ENCODE measurements at regions not wholly inside any gene's neighbourhood (a gene's known extent, or its start where the extent isn't known, plus 50 kb on each side); places are given as distances from the start of the nearest gene placed in this dataset.
"Not testable (repeated sequence)": the region's sequence is repeated elsewhere in the genome, so short reads cannot be mapped to it uniquely, and the experiment has no call there.

DNA sequence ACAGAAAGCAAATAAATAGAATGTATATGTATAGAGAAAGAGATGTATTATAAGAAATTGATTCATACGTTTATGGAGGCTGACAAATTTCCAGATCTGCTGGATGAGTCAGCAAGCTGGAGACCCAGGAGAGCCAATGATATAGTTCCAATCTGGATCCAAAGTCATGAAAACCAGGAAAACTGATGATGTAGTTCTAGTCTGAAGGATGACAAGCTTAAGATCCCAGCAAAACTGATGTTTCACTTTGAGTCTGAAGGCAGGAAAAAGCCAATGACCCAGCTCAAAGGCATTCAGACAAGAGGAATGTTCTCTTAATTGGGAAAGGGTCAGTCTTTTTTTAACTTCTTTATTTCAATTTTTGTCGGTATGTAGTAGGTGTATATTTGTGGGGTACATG, 102.6 kb downstream of the LHFPL1 start:
- no peak for DNase-seq (ENCODE audit: low spot score)

DNA sequence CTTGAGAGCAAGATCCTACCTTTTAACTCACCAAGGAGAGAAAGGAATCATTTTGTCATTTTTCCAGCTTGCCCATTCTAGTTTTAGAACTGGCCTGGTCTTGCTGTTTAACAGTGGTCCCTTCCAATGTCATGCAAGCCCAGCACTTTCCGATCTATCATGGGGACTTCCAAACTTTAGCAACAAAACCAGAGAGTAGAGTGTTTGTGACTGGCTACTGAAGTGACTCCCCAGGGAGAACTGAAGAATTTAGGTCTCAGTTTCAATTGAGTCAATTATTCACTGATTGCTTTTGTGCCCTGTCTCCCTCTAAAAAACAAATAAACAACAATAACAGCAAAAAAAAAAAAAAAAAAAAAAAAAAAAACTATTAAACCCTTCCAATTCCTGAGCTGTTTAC, 108.3 kb downstream of the LHFPL1 start:
- no peak for DNase-seq (ENCODE audit: low spot score)

DNA sequence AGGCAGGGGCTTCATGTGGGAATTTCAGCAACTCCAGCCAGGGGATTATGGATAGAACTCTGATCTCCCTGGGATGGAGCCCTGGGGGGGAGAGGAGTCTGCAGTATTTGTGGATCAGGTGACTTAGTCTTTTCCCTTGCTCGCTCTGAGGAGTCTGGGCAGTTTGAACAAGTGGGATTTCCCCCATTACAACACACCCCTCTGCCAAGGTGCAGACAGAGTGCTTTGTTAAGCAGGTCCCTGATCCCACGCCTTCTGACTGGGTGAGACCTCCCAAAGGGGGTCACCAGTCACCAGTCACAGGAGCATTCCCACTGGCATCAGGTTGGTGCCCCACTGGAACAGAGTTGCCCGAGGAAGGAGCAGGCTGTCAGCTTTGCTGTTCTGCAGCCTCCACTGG, 123.9 kb downstream of the LHFPL1 start:
- no peak for DNase-seq (ENCODE audit: low spot score)

- peak; percentile 0 for DNase-seq (ENCODE audit: low spot score)
Observed at GRCh38 chrX:112545051-112545450, 134.7 kb downstream of the LHFPL1 start.

DNA sequence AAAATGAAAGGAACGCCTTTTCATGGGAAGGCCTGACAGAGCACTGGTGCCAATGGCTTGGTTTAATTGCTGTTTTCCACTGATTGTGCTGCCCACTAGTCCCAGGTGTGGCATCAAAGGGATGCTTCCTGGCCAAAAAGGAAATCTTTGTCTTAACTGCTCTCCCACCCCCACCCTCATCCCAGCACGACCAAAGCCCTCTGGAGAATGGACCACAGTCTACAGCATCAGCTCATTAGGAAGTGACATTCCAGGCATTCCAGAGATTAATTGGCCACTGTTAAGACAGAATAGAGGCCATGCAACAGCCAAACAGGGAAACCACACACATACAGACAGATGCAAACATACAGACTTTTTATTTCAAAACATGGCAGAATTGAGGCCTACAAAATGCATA, 143.2 kb downstream of the LHFPL1 start:
- no peak for DNase-seq (ENCODE audit: low spot score)

DNA sequence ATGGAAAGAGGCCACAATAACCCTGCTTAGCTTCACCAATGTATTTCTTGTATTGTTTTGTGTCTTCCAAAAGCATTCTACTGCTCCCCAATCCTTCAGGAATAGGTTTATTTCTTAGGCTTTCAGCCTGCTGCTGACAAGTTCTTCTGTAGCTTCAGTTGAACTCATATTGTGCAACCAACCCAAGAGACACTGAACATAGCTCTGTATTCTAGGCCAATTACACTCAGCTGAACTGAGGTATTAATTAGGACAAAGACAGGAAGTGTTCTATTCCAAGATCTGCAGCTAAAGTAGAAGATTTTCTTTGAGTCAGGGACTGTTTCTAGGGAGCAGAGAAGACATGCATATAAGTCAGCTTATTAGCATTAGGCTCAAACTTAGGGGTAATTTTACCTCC, 151.8 kb downstream of the LHFPL1 start:
- no peak for DNase-seq (ENCODE audit: low spot score)

DNA sequence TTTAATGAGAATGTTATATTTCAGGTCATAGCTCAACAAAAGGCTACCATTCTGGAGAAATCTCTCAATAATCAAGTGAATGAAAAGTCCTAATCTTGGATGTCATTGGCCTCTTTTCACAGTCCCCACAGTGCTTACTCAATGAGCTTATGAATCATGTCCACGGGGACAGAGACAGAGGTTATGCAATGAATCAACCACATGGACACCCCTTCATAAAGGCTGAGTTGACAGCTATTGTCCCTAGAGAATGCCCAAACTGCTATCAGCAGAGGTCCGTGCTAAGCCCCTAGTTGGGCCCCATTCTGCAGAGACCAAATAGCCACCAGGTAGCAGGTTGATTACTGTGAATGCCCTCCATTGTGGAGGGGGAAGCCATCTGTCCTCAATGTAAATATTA, 158.1 kb downstream of the LHFPL1 start:
- DNase-seq (ENCODE audit: low spot score) = no peak

- DNase-seq (ENCODE audit: low spot score) = no peak
Observed at GRCh38 chrX:112520124-112520523, 159.6 kb downstream of the LHFPL1 start.

DNA sequence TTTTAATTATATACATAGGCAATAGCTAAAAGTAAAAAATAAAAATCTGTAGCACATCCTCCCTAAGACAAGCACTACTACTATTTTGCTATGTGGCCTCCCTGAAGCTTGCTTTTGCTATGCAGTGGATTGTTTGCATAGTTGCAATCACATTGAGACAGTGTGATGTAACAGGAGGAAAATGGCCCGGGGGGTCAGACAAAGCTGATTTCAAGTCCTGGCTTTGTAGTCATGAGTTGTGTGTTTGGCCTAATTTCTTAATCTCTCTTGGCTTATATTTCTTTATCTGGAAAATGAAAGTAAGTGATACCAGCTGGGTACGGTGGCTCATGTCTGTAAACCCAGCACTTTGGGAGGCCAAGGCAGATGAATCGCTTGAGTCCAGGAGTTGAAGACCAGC, 166.6 kb downstream of the LHFPL1 start:
- no peak for DNase-seq (ENCODE audit: low spot score)

GRCh38 chrX:112512509-112512908, 167.2 kb downstream of the LHFPL1 start:
- DNase-seq (ENCODE audit: low spot score) = no peak

DNA sequence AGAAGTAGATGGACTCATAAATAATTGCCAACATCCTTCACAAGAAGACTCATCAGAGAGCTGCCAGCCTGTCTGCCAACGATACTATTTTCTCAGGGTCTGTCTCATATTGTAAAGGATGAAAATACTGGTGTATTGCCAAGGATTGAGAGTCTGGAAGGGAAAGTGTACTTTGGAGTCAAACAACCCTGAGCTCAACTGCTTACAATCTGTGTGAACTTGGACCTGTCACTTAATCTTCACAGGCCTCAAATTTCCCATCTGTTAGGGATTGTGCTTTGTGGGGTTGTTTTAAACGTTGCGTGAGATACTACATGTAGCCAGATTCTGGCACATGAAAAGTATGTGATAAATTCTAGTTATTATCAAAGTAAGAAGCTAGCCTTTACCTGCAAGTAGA, 169.1 kb downstream of the LHFPL1 start:
- no peak for DNase-seq (ENCODE audit: low spot score)

- DNase-seq (ENCODE audit: low spot score) = no peak
Observed at GRCh38 chrX:112477653-112478052, 202.1 kb downstream of the LHFPL1 start.

GRCh38 chrX:112473654-112474053, 206.1 kb downstream of the LHFPL1 start:
- no peak for DNase-seq (ENCODE audit: low spot score)

- DNase-seq (ENCODE audit: low spot score) = no peak
Observed at GRCh38 chrX:112470551-112470950, 209.2 kb downstream of the LHFPL1 start.

- DNase-seq (ENCODE audit: low spot score) = not testable (repeated sequence)
Observed at GRCh38 chrX:112461949-112462450, 217.7 kb downstream of the LHFPL1 start.

DNA sequence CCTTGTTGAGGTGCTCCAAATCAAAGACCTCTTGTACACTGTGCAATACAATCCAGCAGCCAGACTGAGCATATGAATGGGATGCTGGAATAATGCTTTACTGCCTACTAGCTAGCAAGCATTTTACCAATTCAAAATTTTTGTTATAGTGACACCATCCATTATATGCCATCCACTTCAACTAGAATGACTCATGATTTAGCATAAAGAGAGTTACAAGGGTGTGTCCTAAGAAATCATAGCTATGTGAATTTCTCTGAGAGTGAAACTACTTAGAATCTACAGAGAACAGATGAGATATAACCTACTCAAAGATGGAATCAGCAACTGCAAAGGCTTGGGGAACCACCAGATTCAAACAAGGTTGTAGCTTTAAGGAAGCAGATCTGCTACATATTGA, 221.9 kb downstream of the LHFPL1 start:
- no peak for DNase-seq (ENCODE audit: low spot score)

DNA sequence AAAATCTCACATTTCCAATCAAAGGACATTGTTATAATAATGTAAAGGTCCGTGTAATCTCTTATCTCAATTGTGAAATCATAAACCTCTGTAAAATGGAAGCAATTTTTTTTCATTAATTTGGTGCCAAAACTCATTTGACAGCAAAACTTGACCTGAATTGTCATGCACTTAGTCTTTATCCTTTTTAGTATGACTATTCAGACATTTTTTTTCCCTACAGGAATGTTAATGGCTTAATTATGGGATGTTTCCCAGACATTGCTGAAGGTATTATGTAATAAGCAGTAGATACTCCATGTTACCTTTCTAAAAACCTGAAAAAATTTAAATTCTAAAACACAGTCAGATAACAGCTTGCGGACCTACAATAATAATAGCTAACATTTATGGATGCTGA, 228.9 kb downstream of the LHFPL1 start:
- no peak for DNase-seq (ENCODE audit: low spot score)

- DNase-seq (ENCODE audit: low spot score) = no peak
Observed at GRCh38 chrX:112440277-112440676, 239.5 kb downstream of the LHFPL1 start.

DNA sequence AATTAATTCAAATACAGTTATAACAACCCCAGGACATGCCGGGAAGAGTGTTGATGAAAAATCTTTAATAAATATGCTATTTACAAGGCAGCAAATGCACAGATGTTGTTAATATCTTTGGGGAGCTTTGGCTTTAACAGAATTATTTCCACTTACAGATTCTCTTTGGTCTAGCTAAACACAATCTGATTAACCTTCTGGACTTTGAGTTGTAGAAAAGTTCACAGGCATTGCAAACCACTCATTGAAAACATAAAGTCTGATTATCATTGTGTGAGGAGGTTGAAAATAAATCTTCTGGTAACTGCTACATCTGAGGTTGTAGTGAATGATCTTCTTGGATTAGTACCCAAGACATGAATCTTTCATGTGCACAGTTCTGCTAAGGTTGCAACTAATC, 255.6 kb downstream of the LHFPL1 start:
- DNase-seq (ENCODE audit: low spot score) = no peak

DNA sequence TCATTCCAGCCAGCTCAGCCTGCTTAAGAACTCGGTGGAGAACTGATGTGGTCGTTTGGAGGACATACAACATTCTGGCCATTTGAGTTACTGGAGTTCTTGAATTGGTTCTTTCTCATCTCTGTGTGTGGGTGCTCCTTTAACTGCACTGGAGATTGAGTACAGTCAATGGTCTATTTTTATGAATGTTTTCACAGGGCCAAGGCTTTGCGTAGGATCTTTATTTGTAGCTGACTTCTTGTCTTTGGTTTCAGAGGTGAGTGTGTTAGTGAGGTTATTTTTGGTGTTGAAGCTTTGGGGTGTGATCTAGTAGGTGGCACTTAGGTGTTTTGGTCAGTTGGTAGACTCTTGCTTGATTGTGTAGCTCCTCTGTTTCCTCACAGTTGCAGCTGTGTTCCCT, 288.4 kb downstream of the LHFPL1 start:
- DNase-seq (ENCODE audit: low spot score) = no peak

DNA sequence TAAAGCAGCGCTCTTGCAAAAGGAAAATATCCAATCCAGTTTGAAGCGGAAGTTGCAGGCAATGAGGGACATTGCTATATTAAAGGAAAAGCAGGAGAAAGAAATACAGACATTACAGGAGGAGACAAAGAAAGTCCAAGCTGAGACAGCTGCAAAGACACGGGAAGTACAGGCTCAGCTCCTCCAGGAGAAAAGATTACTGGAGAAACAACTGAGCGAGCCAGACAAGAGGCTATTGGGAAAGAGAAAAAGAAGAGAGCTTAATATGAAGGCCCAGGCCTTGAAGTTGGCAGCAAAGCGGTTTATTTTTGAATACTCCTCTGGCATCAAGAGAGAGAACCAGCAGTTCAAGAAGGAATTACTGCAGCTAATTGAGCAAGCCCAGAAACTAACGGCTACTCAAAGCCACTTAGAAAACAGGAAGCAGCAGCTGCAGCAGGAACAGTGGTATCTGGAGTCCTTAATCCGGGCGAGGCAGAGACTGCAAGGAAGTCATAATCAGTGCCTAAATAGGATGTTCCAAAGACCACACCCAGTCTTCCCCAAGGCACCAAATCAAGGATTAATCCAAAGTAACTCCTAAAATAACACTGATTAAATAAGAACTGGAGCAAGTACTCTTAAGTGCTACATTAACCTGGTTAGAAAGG, 298.0 kb downstream of the LHFPL1 start:
- DNase-seq (ENCODE audit: low spot score) = not testable (repeated sequence)

- no peak for DNase-seq (ENCODE audit: low spot score)
Observed at GRCh38 chrX:112380541-112381278, 298.1 kb upstream of the TRPC5 start.

- no peak for DNase-seq (ENCODE audit: low spot score)
Observed at GRCh38 chrX:112377481-112377880, 294.9 kb upstream of the TRPC5 start.

DNA sequence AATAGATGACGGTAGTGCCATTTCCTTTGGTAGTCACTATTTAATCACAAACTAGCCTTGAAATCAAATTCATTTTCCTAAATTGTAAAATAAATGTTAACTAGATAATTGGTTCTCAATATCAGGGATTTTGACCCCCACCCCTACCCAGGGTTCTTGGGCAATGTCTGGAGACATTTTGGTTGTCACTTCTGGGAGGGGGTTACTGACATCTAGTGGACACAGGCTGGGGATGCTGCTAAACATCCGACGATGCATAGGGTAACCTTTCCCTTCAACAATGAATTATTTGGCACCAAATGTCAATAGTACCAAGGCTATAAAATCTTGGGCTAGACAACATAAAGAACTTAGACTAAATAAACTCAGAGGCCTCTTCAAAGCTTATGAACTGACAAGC, 285.8 kb upstream of the TRPC5 start:
- DNase-seq (ENCODE audit: low spot score) = no peak

Data from A172 (cell line).